GM12864 (cell line): ENCODE measurements at regions not wholly inside any gene's neighbourhood (a gene's known extent, or its start where the extent isn't known, plus 50 kb on each side); places are given as distances from the start of the nearest gene placed in this dataset.

Experiments
- DNase-seq: peaks from one replicate; pipeline ENCODE4 v3.0.0-alpha.2; 2011; ENCODE audit warnings: low read depth
- H3K4me3 ChIP-seq: 2 replicates; pipeline ENCODE4 v1.5.1; 2011; ENCODE audit warnings: mild to moderate bottlenecking, low read depth, low read length, control low read depth
- TF ChIP-seq, protein P1 (sequence below): IDR thresholded peaks from 2 replicates; pipeline ENCODE4 v1.5.1; 2011; ENCODE audit warnings: low read depth, mild to moderate bottlenecking, moderate library complexity, low read length, control low read depth, inconsistent platforms; ENCODE audit errors: missing control alignments

DNA sequence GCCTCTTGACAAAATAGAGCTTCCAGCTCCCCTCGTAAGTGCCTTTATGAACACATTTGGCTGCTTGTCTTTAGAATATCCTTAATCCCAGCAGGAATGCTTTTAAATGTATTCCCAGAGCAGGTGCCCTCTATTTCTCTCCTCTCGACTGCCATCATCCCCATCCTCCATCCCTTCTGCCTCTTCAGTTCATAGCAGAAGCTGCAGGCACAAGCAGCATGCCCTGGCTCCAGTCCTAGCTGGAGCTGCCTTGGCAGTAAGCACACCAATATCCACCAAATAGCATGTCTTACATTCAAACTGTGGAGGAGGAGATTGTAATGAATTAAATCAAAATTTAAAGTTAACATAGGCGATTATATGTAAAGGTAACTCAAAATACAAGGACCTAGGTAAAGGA is 891.3 kb upstream of the SLC39A10 start:
- DNase-seq = no peak
- H3K4me3 ChIP-seq = no peak overlapping the region
- TF ChIP-seq, protein P1, sequence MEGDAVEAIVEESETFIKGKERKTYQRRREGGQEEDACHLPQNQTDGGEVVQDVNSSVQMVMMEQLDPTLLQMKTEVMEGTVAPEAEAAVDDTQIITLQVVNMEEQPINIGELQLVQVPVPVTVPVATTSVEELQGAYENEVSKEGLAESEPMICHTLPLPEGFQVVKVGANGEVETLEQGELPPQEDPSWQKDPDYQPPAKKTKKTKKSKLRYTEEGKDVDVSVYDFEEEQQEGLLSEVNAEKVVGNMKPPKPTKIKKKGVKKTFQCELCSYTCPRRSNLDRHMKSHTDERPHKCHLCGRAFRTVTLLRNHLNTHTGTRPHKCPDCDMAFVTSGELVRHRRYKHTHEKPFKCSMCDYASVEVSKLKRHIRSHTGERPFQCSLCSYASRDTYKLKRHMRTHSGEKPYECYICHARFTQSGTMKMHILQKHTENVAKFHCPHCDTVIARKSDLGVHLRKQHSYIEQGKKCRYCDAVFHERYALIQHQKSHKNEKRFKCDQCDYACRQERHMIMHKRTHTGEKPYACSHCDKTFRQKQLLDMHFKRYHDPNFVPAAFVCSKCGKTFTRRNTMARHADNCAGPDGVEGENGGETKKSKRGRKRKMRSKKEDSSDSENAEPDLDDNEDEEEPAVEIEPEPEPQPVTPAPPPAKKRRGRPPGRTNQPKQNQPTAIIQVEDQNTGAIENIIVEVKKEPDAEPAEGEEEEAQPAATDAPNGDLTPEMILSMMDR = no peak

- no peak for DNase-seq
Measured at GRCh38 chr2:194750926-194751325, 906.1 kb upstream of the SLC39A10 start.

GRCh38 chr2:194745557-194746146 is 911.4 kb upstream of the SLC39A10 start:
- TF ChIP-seq, protein P1 = no peak
- DNase-seq = no peak
- H3K4me3 ChIP-seq = no peak overlapping the region

More at GRCh38 chr2:194750926-194751325, 906.1 kb upstream of the SLC39A10 start:
- no peak overlapping the region for H3K4me3 ChIP-seq
- TF ChIP-seq, protein P1 = no peak

DNA sequence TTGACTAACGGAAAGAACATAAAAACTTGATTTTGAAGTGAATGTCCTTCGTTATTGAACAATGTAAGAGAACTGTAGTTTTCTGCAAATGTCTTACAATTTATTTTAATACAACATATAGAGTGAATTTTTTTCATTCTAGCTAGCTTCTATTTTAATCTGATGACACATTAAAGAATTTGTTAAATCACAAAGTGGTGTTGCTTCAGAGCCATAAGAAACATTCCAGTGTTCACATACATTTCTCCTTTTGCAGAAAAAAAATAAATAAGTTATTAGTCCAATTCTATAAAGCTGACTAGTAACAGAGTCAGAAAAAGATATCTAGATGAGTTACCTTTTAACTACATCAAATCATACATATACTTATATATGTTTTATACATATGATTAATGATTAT is 914.3 kb upstream of the SLC39A10 start:
- H3K4me3 ChIP-seq = no peak overlapping the region
- DNase-seq = no peak
- TF ChIP-seq, protein P1 = no peak

DNA sequence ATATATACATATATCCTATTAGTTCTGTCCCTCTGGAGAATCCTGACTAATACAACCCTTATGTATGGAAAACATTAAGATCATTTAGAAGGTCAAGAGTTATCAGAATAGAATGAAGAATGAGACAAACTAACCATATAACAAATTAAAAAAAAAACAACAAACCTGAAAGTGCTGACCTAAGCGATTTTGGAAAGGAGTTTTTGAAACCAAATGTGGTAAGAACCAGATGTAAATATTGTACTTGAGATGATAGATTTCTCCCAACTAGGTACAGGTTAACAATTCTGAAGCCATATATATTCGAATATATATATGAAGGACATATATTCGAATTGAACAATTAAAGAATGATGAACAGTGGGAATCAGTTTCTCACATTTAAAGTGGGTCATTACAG is 917.8 kb upstream of the SLC39A10 start:
- TF ChIP-seq, protein P1 = no peak
- DNase-seq = no peak
- H3K4me3 ChIP-seq = no peak overlapping the region

GRCh38 chr2:194735837-194736542 is 921.0 kb upstream of the SLC39A10 start:
- no peak for DNase-seq
- no peak overlapping the region for H3K4me3 ChIP-seq
- TF ChIP-seq, protein P1 = no peak

DNA sequence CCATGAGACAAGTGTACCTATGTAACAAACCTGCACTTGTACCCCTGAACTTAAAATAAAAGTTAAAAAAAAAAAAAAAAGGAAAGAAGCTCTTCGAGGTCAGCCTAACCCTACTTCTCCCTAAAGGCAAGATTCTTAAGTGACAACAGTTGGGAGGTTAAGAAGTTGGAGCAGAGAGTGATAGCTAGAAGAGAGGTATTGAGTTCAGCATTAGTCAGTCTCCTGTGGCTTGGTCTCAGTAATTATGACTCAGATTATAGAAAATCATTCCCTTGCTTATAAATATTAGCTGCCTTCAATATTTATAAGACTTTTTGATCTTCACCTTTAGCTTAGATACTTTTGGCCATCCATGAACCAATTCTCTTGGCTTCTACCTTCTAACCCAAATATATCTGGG is 926.8 kb upstream of the SLC39A10 start:
- DNase-seq = no peak
- H3K4me3 ChIP-seq = no peak overlapping the region
- TF ChIP-seq, protein P1 = no peak
